Right atrium auricular region (tissue), 2 donors: ENCODE measurements at regions not wholly inside any gene's neighbourhood (a gene's known extent, or its start where the extent isn't known, plus 50 kb on each side); places are given as distances from the start of the nearest gene placed in this dataset.

Experiments used
- DNase-seq: peaks from one replicate; pipeline ENCODE4 v3.0.0-alpha.2; 2019; ENCODE audit warnings: low spot score
- H3K27ac ChIP-seq, 2 donors: fragments of 200-600 bp; sonication (generic); 1 replicate in 1 of 2; 2 replicates in 1 of 2; pipeline ENCODE4 v1.5.1; 2016 to 2019
- H3K27me3 ChIP-seq, 2 donors: fragments of 200-600 bp; sonication (generic); one replicate each; pipeline versions ENCODE4 v1.5.1 to v1.6.0; 2017 to 2019
- H3K36me3 ChIP-seq: fragments of 200-600 bp; sonication (generic); one replicate; pipeline ENCODE4 v1.5.1; 2016
- H3K4me1 ChIP-seq, 2 donors: fragments of 200-600 bp; sonication (generic); one replicate each; pipeline versions ENCODE4 v1.5.1 to v1.6.0; 2017 to 2019
- H3K4me3 ChIP-seq, 2 donors: fragments of 200-600 bp; sonication (generic); 1 replicate in 1 of 2; 2 replicates in 1 of 2; pipeline ENCODE4 v1.5.1; 2017 to 2019; ENCODE audit warnings: mild to moderate bottlenecking in 1 of 2, moderate library complexity in 1 of 2
- H3K9me3 ChIP-seq, 2 donors: fragments of 200-600 bp; sonication (generic); one replicate each; pipeline ENCODE4 v1.5.1; 2019
- TF ChIP-seq, protein P1 (sequence below), 2 donors: fragments of 200-600 bp; sonication (generic); IDR thresholded peaks; one replicate each; pipeline ENCODE4 v1.5.1; 2019; ENCODE audit warnings: antibody characterized with exemption in 2 of 2

DNA sequence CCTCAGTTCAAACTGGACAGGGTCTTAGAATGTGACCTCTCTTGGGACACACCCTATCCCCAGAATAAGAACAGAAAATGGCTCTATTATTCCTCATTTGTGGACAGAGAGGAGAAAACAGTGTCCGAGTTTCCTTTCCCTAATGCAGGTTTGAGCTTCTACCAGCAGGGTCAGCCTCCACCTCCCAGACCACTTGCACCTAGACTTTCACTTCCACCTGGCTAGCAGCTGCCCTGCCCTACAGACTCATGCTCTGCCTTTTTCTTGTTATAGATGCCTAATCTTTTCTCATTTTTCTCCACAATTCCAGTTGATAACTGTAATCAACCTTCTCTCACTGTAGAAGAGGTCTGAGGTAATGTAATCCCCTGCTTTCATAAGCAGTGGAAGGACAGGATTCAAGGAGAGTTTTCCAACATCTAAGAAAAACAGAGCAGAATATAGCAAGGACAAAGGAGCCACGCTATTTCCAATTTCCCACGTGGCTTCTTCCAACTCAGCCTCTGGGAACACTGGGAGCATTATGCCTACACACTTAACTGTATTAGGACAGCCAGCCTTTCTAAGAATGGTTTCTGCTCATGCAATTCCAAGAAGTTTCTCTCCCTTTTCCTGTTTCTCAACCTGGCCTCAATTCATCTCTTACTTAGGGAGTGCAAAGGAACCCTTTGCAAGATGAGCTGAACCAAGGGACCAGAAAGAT, 239.8 kb downstream of the BCL11A start:
- no peaks in the 10 kb centered on the region for H3K9me3 ChIP-seq
- H3K27ac ChIP-seq = no peak overlapping the region
- TF ChIP-seq, protein P1, sequence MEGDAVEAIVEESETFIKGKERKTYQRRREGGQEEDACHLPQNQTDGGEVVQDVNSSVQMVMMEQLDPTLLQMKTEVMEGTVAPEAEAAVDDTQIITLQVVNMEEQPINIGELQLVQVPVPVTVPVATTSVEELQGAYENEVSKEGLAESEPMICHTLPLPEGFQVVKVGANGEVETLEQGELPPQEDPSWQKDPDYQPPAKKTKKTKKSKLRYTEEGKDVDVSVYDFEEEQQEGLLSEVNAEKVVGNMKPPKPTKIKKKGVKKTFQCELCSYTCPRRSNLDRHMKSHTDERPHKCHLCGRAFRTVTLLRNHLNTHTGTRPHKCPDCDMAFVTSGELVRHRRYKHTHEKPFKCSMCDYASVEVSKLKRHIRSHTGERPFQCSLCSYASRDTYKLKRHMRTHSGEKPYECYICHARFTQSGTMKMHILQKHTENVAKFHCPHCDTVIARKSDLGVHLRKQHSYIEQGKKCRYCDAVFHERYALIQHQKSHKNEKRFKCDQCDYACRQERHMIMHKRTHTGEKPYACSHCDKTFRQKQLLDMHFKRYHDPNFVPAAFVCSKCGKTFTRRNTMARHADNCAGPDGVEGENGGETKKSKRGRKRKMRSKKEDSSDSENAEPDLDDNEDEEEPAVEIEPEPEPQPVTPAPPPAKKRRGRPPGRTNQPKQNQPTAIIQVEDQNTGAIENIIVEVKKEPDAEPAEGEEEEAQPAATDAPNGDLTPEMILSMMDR (IDR thresholded peaks at IDR 0.05) = no peak
- no peaks in the 10 kb centered on the region for H3K27me3 ChIP-seq
- H3K4me1 ChIP-seq = no peaks in the 10 kb centered on the region
- H3K36me3 ChIP-seq = no peaks in the 10 kb centered on the region
- no peak for DNase-seq
- no peak overlapping the region for H3K4me3 ChIP-seq

DNA sequence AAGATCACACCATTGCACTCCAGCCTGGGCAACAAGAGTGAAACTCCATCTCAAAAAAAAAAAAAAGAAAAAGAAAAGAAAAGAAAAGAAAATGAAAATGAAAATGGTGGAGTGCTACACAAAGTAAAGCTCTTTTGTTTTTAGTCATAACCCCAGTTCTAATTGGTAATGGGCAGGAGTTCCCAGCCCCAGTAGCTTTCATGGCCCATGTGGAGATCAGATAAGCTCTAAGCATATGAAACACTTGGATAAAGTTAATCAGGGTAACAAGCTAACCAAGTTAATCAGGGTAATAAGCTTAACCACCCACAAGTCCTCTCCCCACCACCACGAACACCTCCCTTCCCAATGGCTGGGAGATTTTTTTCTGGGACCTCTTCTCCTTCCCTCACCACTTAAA, 240.8 kb downstream of the BCL11A start:
- no peak overlapping the region for H3K4me3 ChIP-seq
- H3K4me1 ChIP-seq = no peaks in the 10 kb centered on the region
- H3K27ac ChIP-seq = no peak overlapping the region
- DNase-seq = no peak
- no peaks in the 10 kb centered on the region for H3K27me3 ChIP-seq
- H3K36me3 ChIP-seq = no peaks in the 10 kb centered on the region
- TF ChIP-seq, protein P1 (IDR thresholded peaks at IDR 0.05) = no peak
- no peaks in the 10 kb centered on the region for H3K9me3 ChIP-seq

DNA sequence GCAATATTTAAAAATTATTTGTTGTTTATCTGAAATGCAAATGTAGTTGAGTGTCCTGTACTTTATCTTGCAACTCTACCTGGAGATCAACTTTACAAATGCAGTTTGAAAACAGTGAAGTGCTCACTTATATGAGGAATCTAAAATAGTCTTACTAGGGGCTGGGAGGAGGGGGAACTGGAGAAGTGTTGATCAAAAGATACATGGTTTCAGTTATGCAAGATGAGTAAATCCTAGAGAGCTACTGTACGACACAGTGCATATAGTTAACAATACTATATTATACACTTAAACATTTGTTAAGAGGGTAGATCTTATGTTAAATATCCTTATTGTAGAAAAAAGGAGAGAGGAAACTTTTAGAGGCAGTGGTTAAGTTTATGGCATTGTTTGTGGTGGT, 241.9 kb downstream of the BCL11A start:
- Histone ChIP-seq H3K27me3 (no peaks in the 10 kb centered on the region), H3K36me3 (no peaks in the 10 kb centered on the region), H3K4me1 (no peaks in the 10 kb centered on the region), H3K9me3 (no peaks in the 10 kb centered on the region), H3K27ac (no peak overlapping the region), H3K4me3 (no peak overlapping the region)
- no peak for DNase-seq
- TF ChIP-seq, protein P1 (IDR thresholded peaks at IDR 0.05) = no peak

DNA sequence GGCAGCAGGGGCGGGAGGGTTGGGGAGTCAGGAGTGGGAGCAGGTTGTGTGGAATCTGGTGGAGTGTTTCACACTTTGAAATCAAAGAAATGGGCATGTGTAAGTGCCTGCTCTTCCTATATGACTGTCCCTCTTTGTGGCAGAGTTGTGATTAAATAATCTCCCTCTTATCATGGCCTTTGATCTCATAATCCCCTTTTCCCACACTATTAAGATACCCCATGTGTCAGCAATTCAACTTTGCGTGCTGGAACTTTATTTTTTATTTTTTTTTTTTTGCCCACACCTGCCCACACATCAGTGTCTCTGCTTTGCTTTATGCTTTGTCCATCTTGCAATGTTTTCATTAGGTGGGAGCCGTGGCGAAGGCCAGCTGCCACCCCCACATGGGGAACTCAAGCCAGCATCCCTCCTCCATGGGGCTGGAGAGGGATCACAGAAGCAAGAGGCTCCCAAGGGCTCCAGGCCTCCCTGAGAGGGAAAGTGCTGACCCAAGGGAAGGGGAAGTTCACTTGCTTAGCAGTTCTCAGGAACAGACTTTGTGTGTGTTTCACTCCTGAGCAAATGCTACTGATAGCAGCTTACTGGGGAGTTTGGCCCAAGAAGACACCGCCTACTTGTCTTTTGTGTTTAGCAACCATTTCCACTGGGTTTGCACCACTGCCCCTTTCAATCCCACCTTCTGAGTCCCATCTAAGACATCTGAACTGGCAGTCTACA, 243.4 kb downstream of the BCL11A start:
- no peak for DNase-seq
- no peak overlapping the region for H3K4me3 ChIP-seq
- TF ChIP-seq, protein P1 (IDR thresholded peaks at IDR 0.05) = no peak
- no peak overlapping the region for H3K27ac ChIP-seq
- H3K4me1 ChIP-seq = peaks cover 0 to 3% of the 10 kb centered on the region in 2 donors
- no peaks in the 10 kb centered on the region for H3K9me3 ChIP-seq
- H3K27me3 ChIP-seq = no peaks in the 10 kb centered on the region
- H3K36me3 ChIP-seq = no peaks in the 10 kb centered on the region

DNA sequence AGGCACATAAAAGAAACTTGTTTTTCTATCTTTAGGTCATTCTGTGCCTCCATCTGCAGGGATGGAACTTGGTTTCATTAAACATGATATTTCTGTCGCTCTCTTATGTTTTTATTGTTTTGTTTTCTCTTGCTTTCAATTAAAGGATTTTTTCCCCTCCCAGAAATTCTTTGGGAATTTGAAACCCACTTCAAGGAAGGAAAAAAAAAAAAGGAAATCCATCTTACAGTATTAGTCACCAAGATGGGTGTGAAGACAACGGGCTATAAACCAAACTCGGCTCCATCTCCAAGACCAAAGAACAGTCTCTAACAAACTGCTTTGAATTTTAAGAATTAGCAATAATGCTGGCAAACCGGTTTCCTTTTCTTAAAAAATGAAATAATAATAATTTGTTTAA, 244.1 kb downstream of the BCL11A start:
- Histone ChIP-seq H3K27ac (no peak overlapping the region), H3K9me3 (no peaks in the 10 kb centered on the region), H3K4me3 (no peak overlapping the region), H3K27me3 (no peaks in the 10 kb centered on the region), H3K36me3 (no peaks in the 10 kb centered on the region), H3K4me1 (peaks cover 0 to 3% of the 10 kb centered on the region in 2 donors)
- DNase-seq = no peak
- TF ChIP-seq, protein P1 (IDR thresholded peaks at IDR 0.05) = no peak
